SIG-M5 treated with dmso at 0.1 percent for 504 hours (cell line): ENCODE measurements at regions not wholly inside any gene's neighbourhood (a gene's known extent, or its start where the extent isn't known, plus 50 kb on each side); places are given as distances from the start of the nearest gene placed in this dataset.
A peak's percentile ranks its signal among the peaks of the same experiment; 100 is the strongest.

Source experiments
- DNase-seq: peaks from one replicate; lab custom pipeline; 2025; ENCODE audit not compliant: unreplicated experiment; lab: John Stamatoyannopoulos, UW

DNA sequence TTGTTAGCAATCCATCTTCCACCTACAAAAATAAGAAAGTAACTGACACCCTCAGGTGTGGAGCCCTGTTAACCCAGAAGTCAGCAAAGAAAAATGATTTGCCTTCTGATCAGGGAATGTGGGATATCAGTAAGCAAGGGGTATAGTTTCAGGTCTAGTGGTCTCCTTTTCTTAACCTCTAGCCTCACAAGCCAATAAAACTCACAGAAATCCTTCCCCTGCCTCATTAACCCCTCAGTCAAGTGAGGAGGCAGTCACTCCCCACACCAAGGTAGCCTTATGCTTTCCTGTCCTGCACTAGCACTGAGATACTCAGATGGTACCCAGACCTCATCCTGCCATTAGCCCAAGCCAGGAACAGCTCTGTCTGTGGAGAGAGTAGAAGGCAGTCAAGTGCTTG lies 103.4 kb upstream of the VASH1 start:
- DNase-seq, result no peak

DNA sequence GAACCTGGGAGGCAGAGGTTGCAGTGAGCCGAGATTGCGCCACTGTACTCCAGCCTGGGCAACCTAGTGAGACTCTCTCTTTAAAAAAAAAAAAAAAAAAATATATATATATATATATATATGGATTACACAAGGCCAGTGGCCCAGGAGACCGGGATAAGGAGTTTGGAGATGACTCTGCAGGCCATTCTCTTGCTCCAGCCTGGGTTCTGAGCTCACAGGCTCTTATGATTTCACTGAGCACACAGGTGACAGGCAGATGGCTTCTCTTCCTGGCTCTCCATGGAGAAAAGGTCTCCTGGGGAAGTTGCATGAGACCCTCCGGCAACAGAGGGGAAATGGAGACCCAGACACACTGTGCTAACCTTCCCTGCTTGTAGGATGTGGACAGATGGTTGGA lies 98.7 kb upstream of the VASH1 start:
- no peak for DNase-seq

DNA sequence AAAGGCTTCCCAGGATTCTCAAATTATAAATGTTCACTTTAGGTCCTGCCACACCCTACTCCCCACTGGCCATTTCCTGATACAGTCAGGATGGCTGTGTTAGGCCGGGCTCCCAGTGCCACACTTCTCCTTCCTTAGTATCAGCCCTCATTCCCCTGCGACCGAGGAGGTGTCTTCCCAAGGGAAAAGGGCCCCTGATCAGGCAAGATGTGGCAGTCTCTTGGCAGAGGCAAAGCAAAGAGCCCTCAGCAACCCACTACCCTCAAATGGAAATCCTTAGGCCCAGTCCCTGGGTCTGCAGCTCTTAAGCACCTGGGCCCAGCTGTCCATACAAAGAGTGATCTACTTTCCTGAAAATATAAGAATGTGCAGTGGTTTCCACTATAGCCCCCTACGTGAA lies 96.5 kb upstream of the VASH1 start:
- no peak for DNase-seq

DNA sequence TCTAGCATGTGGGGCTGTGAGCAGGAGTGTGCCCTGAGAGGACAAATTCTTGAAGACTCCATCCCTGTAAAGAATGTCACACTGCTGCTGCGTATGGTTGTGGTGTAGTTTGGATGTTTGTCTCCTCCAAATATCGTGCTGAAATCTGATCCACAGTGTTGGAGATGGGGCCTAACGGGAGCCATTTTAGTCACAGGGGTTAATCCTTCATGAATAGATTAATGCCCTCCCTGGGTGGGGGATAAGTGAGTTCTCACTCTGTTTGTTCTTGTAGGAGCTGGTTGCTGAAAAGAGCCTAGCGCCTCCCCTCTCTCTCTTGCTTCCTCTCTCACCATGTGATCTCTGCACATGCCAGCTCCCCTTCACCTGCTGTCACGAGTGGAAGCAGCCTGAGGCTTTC lies 94.5 kb upstream of the VASH1 start:
- no peak for DNase-seq

DNA sequence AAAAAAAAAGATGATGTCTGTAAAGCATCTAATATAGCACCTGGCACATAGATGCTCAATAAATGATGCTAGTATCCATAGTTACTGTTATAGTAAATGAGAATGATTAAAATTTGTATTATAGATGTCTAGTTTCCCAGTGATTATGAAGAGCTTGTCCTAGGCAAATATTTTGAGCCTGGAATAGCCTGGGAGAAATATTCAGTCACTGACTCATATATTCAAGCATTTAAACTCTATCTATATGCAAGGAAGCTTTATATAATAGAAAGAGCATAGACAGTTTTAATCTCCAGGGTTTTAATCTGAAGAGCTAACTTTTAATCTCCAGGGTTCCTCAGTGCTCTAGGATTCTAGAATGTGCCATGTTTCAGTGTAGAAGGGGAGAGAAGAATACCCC lies 91.5 kb upstream of the VASH1 start:
- no peak for DNase-seq

DNA sequence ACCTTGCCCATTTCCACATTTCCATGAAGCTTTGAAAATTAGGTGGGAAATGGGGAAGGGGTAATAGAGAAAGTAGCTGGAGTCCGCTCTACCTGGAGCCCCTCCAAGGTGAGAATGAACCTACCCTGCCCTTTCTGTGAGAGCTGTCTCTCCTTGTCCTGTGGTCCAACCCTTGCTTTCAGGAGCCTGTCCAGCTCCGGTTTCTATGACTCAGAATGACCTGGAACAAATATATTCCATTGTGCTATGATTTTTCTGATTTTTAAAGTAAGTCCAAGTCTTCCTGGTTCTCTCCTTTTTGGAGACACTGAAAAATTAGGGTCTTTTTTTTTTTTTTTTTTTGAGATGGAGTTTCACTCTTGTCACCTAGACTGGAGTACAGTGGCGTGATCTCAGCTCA lies 89.1 kb upstream of the VASH1 start:
- DNase-seq, result no peak

DNA sequence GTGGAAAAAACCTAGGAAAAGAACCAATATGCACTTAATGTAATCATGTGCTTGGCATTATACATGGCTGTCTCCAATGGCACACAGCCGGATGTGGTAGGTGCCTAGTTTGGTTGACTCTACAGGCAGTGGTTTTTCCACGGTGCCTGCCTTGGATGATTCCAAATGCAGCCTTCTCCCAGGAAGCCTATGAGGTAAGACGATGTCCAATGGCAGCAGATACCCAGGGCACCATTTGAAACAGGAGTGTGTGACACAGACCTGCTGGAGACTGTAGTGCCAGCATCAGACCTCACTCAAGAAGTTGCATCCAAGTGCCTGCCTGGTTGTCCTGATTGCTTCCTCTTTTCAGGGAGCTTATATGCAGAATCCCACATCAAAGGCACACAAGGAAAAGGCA lies 88.0 kb upstream of the VASH1 start:
- peak; percentile 0 for DNase-seq

DNA sequence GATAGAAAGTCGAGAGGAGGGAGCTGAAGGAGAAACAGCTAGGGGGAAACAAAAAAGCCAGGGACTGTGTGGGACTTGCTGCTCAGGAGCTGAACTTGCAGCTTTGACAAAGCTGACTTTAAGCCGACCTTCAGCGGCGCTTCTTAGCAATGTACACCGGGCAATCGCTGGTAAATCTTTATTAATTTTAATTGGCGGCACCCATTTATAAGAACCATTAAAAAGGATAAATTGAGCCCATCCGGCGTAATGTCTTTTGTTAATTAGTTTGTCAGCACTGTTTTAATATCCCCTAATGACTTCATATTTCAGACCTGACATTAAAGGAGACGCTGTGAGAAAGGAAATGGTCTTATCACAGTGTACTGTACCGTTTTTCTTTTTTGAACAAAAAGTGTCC lies 86.2 kb upstream of the VASH1 start:
- DNase-seq, result no peak

DNA sequence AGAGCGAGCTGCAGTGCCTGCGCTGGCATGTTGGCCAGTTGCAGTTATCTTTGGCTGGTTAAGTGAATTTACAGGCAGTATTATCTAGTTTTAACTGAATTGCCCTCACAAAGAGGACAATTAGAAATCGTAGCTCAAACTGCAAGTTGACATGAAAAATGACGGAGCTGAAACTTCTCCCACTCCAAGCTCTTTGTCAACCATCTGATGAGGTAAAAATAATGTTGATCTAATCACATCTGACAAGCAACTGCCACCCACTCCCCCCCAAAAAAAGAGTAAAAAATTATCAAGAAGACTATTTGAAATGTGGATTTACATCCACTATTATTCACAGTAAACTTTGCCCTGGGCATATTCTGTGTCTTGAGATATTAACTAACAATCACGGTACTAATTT lies 84.7 kb upstream of the VASH1 start:
- DNase-seq, result no peak

DNA sequence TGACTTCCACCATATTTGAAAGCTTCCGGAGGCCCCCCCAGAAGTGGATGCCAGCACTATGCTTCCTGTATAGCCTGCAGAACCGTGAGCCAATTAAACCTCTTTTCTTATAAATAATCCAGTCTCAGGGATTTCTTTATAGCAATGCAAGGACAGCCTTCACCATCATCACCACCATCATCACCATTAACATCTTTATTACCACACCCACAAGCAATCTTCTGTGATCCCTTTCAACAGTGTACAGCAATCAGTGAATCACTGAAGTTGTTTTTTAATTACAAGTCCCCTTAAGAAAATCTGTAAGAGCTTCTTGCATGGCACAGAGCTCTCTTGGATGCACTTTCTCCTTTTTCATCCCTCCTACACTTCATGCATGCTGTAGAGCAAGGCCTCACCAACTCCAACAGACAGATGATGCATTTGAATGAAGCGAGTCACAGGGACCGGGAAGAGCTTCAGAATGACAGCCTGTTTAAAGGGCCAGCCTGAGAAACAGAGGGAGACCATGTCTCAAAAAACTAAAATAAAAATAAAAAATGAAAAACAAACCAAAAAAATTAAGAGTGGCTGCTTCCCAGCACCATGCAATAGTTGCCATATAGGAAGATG lies 83.6 kb upstream of the VASH1 start:
- no peak for DNase-seq

DNA sequence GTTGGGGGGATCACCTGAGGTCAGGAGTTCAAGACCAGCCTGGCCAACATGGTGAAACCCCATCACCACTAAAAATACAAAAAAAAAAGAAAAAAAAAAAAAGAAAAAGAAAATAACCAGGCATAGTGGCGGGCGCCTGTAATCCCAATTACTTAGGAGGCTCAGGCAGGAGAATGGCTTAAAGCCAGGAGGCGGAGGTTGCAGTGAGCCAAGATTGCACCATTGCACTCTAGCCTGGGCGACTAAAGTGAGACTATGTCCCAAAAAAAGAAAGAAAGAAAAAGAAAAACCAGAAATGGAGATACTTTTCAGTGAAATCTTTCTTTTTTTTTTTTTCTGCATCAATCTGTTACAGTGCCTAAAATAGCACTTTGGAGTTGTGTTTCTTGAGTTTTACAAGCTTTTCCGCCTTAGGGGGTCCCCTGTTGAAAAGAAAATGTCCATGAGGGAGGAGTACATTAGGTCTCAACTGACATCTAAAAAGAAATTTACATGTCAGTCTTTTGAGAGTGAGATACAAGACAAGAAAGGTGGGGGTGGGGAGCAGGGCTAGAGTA lies 82.9 kb upstream of the VASH1 start:
- DNase-seq, result no peak

DNA sequence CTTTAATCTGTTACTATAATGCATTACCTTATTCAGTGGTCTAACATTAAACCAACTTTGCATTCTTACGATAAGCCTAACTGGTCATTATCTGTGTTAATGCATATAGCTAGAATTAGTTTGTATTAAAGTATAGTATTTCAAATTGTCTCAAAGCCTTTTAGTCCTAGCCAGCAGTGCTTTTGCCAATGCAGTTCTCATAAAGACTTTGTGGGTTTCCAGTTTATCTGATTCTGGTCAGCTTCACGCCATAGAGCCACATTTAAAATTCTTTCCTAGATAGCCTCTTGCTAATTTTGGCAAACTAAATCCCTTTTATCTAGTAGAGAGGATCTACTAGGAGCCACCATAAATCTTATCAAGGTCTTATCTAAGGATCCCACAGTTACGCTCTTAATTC lies 78.9 kb upstream of the VASH1 start:
- DNase-seq, result no peak

DNA sequence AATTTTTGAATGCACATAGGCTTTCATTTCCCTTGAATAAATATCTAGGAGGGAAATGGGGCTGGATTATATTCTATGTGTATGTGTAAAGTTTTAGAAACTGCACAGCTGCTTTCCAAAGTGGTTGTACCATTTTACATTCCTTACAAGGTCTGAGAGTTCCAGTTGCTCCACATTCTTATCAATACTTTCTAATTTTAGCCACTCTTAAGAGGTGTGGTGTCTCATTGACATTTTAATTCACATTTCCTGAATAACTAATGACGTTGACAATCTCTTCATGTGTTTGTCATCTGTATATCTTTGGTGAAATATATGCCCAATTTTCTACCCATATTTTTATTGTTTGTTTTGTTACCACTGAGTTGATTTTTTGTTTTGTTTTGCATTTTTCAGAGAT lies 74.6 kb upstream of the VASH1 start:
- no peak for DNase-seq

DNA sequence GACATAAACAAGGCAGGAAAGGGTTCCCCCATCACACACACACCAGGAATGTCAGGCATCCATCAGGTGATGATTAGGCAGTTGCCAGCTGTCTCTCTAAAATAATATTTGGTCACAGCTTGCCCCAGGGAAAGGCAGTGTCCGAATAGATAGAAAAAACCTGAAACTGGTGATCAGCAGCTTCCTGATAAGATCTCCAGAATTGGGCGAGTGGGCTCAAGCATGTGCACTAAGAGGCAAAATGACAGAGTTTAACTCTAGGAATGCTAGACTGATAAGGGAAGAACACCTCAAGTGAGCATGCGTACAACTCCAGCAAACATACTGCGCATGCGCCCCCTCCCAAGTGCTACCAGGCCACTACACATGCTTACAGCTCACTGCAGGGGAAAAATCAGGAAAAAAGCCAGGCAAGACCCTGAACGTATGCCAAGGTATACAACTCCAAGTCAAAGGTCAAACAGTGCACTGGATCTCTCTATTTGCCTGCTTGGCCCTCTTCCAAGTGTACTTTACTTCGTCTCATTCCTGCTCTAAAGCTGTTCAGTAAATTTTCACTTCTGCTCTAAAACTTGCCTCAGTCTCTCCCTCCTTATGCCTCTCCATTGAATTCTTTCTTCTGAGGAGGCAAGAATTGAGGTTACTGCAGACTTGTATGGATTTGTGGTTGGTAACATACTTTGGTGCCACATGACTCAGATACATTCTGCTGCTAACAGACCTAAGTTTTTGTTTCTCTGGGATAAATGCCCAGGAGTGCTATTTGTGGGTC lies 73.5 kb upstream of the VASH1 start:
- no peak for DNase-seq

DNA sequence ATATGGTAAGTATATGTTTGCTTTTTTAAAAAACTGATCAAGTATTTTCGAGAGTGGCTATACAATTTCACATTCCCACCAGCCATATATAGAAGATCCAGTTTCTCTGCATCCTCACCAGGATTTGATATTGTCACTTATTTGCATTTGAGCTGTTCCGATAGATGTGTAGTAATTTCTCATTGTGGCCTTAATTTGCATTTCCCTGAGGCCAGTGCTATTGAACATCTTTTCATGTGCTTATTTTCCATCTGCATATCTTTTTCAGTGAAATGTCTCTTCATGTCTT lies 72.9 kb upstream of the VASH1 start:
- DNase-seq, result no peak

DNA sequence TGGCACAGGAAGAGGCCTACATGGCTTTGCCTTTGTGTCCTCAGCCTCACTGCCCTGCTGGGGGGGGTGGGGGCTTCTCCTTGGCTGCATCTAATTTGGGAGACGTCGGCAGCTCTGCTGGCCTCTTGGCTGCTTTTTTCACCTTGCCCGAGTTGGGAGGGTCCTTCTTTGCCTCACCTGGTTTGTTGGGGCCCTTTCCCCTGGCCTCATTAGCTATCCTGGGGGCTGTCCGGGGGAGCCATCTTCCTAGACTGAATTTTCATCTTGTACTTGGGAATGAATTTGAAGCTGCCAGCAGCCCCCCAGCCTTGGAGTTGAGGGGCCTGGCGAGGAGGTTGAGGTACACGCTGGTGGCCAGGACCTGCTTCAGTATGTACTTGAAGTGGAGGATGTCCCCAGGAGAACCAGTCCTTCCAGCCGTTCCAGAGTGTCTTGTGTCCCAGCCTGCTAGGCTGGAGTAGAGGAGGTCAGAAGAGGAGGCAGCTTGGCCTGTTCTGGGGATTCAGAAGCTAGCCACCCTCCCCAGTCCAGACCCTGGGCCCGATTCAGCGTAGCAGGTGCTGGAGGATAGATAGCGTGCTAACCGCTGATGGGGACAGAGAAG lies 70.7 kb upstream of the VASH1 start:
- no peak for DNase-seq

DNA sequence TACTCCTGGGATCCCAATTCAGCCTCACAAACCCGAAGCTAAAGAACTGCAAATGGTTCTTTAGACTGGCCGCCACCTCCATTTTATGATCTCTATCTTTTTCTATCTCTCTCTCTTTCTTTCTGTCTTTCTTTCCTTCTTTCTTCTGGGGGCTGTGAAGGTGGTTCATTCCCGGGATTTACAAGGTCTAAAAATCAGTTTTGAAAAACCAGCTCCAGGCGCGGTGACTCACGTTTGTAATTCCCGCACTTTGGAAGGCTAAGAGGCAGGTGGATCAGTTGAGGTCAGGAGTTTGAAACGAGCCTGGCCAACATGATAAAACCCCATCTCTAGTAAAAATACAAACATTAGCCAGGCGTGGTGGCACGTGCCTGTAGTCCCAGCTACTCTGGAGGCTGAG lies 67.2 kb upstream of the VASH1 start:
- DNase-seq, result no peak

DNA sequence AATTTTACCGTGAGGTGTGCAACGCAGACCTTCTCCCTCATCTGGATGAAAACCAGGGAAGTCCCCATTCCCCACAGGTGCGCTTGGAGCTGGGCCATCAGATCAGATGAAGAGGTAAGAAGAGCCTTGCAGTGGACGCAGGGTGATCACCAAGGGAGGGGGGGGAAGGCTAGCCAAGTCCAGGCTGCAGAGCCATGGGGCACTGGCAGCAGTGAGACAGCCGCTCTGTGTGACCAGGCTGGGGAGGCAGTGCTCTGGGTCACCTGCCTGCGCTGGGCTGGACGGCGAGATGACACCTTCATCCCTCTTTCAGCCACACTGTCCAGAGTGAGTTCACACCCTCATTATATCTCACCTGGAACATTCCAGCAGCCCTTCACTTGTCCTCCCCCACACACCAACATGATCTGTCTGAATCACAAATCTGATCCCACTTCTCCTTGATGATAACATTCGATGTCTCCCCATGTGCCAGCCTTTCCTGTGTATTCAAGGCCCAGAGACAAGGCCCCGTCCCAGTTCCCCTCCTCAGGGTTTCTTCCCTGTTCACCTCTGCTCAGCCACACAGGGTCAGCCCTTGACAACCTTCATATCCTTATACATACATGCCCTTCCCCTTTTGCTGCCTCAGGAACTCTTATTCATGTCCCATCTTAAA lies 65.9 kb upstream of the VASH1 start:
- DNase-seq, result no peak

DNA sequence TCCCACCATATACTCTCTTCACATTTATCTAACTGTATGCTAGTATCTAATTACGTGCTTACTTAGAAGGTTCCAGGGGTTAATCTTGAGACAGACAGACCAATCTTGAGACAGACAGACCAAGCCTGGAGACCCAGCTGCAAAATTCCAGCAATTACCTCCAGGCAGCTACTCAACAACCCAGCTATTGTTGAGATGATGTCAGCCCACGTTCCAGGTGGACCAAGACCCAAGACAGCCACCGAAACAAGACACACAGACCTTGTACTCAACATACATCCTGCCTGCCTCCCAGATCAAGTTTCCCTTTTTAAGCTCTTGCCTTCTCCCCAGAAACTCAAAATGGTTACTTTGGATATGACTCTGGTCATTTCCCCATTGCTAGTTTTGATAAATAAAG lies 64.9 kb upstream of the VASH1 start:
- no peak for DNase-seq

DNA sequence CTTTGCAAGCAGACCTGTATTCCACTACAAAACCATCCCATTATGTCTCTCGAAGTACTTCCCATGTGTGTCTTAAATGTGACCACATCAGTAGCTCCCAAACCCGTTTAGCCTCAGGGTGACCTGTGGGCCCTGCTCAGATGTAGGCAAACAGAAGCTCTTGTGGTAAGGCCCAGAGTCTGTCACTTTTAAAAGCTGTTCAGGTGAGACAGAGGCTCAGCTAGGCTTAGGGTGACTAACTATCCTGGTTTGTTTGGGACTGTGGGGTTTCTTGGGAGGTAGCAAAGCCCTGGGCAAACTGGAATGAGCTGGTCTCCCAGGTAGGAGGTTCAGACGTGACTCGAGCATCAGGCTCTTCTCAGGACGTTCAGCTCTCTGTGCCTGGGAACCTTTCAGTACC lies 64.5 kb upstream of the VASH1 start:
- DNase-seq, result peak; percentile 1

DNA sequence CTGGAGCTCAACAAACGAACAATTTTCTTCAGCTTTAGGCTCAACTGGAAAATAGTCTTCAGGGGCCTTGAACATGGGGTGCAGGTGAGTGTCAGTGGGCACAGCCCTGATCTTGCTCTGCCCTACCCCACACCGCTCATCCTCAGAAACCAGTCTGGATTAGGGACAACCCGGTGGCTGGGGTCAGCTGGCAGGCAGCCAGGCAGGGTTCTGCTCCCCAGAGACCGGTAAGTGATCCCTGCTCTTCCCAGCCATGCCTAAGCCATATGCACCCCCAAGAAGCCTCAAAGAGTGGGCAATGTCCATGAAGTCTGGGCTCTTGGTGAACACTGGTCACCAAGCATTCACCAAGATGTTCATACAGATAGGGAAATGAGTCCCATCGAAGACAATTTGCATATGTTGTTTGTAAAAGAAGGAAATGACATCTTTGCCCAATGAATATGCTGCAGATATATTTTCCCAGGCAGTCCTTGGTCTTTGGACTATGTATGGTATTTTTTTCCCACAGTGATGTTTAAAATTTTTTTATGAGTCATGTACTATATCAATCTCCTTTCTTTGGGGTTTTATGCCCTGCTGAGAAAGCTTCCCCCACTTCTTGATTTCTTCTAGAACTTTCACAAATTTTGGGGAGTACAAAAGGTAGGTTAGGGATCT lies 63.9 kb upstream of the VASH1 start:
- DNase-seq, result no peak

DNA sequence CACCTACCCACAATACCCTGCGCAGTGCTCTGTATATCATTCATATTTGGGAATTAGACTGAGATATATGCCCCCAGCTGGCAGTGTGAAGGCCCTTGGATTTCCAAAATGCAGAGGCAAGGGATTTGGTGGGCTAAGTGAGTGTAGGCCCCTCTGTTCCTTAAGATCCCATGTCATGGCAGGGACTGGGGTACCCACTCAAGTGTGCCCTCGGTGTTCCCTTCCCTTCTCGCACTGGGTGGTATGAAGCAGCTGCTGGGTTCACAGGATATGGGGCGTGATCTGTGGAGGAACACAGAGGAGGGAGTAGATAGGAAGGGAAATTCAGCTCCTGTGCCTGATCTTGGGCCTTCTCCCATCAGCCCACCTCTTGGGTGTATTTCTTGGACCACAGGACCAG lies 63.1 kb upstream of the VASH1 start:
- no peak for DNase-seq
